ENCODE measurements at regions not wholly inside any gene's neighbourhood (a gene's known extent, or its start where the extent isn't known, plus 50 kb on each side); places are given as distances from the start of the nearest gene placed in this dataset.

GRCh38 chr12:114961491-114961890, 277.5 kb upstream of the TBX3 start:
- no peak for TF ChIP-seq CTCF (conservative IDR thresholded peaks at IDR 0.05)
- no peak for TF ChIP-seq ZFX (IDR thresholded peaks at IDR 0.05)

All from C4-2B (cell line).